ENCODE measurements at regions not wholly inside any gene's neighbourhood (a gene's known extent, or its start where the extent isn't known, plus 50 kb on each side); places are given as distances from the start of the nearest gene placed in this dataset.

- DNase-seq (ENCODE audit: low spot score), result no peak
Observed at GRCh38 chr4:127162741-127163140, 470.0 kb upstream of the INTU start.

GRCh38 chr4:127165971-127166370, 466.8 kb upstream of the INTU start:
- peak; percentile 12 for DNase-seq (ENCODE audit: low spot score)

- no peak for DNase-seq (ENCODE audit: low spot score)
Observed at GRCh38 chr4:127174201-127174600, 458.6 kb upstream of the INTU start.

- DNase-seq (ENCODE audit: low spot score), result no peak
Observed at GRCh38 chr4:127174616-127175015, 458.1 kb upstream of the INTU start.

DNA sequence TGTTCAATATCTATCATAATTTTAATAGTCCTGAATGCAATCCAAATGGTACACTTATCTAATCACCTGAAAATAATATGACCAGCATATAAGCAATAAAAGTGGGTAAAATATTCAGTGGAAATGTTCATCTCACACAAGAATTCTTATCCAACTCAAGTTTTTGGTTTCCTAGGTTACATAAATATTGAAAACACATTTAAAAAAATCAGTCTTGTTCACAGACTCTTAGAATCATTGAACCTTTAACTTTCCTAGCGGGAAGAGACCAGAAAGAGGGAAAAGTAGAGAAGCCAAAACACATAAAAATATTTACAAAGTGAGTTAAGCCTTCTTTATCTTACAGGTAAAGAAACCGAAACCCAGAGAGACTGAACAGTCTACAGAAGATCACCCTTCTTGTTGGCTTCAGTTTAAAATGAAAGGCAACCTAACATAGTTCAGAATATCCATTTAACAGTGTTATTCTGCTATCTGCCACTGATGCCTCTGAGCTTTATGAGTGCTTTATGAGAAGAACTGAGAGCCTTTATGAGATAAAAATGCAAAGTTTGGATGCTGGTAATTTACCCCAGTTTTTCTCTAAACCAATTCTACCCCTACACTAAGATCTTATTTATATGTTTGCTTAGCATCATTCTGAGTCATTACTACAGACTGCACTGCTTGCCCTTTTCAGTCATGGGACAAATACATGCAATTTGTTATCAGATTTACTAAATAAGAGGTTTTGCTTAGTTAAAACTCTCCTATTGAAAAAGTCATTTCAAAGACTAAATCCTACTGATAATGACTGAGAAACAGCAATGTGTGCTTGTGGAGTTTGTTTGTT, 453.3 kb upstream of the INTU start:
- no peak for DNase-seq (ENCODE audit: low spot score)

- DNase-seq (ENCODE audit: low spot score), result no peak
Observed at GRCh38 chr4:127181001-127181400, 451.8 kb upstream of the INTU start.

- no peak for DNase-seq (ENCODE audit: low spot score)
Observed at GRCh38 chr4:127182687-127183086, 450.1 kb upstream of the INTU start.

DNA sequence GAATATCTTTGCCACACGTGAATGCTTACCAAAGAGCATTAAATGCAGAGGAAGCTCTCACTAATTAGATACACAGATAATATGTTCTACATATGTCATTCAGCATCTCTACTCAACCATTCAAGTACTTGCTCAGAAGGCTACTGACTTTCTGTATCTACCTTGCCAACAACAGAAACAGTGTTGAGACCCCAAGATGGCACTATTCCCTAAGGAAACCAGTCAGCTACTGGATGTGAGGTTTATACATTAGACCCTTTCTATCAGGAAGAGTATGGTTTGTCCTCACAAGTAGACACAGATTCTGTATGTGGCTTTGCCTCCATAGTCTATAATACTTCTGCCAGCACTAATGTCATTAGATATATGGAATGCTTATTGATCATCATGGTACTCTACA, 443.9 kb upstream of the INTU start:
- peak; percentile 40 for DNase-seq (ENCODE audit: low spot score)

DNA sequence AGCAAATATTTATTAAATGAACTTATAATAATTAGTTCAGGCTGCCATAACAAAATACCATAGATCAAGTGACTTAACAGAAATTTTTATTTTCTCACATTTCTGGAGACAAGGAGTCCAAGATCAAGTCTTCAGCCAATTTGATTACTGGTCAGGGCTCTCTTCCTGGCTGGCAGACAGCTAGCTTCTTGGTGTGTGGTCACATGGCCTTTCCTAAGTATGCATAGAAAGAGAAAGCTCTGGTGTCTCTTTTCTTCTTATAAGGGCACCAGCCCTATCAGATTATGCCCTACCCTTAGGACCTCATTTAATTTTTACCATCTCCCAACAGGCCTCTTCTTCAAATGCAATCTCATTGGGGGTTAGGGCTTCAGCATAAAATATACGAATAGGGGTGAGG, 438.5 kb upstream of the INTU start:
- DNase-seq (ENCODE audit: low spot score), result no peak

DNA sequence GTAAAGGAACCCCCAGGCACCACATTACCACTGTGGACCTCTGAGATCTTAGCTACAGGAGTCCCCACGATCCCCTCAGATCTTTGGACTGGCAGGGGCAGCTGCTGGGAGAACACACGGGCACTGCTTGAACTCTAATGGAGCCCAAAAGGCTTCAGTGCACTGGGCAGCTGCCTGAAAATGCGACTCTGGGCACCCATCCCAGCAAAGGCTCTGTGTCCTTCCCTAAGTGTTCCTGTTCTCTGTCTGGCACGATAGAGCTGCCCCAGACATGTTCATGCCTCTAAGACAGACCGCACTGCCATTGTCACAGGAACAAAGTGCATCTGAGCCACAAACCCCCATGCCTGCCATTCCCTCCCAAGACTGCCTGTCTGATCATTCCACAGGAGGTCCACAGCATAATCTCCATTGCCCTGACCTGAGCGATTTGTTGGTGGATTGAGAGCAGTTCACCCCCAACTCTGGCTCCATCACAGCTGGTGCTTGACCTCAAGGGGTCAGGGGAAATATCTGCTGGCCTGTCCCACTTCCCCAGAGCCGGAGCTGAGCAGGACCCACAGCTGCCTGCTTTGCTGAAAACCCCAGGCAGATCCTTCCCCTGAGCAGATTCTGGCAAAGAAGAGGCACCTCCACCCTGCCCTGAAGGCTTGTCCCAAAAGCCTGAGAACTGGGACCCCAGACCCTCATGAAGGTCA, 436.0 kb upstream of the INTU start:
- no peak for DNase-seq (ENCODE audit: low spot score)

- DNase-seq (ENCODE audit: low spot score), result peak; percentile 11
Observed at GRCh38 chr4:127203562-127204200, 429.1 kb upstream of the INTU start.

DNA sequence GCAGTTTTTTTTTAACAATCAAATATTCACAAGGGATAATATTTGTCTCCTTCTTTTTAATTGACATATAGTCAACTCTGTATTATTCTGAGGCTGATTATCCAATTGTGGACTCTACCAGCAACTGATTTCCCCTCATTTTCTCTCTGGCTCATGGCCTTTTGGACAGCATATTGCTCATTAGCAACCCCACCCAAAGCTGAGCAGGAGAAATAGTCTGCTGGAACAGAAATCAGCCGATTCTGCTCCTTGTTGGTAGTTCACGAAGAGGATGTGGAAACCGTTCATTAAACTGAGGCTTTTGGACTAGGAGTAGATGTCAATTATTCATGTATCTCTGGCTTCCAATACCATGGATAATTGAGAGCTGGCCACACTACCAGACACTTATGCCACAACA, 428.4 kb upstream of the INTU start:
- DNase-seq (ENCODE audit: low spot score), result no peak

- DNase-seq (ENCODE audit: low spot score), result no peak
Observed at GRCh38 chr4:127209580-127210095, 423.1 kb upstream of the INTU start.

DNA sequence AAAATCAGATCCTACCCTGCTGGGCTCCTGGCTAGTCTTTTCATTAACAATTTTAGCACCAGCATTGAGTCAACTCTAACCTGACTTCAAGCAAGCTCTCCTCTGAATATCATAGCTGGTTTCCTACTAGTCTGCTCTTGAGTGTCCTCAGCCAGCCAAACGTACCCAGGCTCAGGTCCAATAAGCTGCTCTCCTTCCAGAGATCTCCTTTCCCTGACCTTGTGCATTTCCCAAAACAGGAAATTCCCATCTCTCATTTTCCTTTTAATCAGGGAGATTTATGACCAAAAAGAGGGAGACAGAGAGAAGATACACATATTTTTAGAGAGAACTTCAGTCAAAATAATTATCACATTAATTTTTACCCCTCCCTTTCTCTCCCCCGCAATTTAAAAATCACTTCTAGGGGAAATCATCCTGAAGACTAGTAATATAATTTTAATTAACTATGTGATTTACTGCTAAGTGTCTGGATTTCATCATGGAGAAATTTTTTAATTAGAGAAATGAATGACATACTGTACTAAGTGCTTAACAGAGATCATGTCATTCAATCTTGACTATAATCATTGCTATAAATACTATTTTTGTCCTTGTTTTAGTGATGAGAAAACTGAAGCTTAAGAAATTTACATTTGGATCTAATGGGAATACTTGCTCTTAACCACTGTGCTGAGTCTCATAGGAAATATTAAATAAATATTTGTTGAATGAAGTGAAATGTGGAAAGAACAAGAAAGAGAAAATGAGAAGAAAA, 421.7 kb upstream of the INTU start:
- no peak for DNase-seq (ENCODE audit: low spot score)

DNA sequence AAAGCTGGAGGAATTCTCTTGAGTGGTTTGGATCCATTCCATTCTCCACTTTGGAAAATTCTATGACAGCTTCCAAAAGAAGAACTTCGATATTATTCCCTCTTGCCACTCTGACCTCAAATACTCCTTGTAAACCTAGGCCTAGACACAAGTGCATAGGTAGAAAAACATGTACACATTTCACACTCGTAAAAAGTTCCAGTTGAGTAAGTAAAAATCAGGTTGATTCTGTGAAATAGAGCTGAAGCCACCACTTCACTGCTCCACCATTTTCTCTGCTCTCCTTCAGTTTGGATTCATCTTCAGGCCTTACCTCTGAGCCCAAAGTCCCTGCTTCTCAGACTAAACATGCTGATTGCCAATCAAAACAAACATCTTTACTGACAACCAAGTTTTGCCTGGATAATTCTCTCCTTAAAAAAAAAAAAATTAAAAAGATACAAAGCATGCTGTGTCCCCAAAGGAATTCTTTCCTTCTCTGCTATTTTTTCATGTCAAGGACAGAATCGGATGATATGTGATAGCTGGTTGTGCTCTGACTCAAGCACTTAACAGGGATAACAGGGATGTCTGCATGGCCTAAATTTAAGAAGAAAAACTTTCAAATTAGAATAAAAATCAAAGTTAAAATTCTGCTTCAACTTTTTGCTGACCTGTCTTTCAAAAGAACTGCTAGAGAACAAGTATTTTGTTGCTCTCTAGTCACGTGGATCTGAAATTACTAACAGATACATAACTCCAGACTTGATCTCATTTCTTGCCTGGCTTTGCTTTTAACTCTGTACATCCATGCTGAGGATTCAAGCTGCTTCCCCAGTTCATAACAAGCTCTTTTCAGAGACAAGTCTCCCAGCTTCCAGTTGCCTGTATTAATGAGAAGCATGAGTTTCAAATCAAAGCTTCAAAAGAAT, 420.9 kb upstream of the INTU start:
- no peak for DNase-seq (ENCODE audit: low spot score)

DNA sequence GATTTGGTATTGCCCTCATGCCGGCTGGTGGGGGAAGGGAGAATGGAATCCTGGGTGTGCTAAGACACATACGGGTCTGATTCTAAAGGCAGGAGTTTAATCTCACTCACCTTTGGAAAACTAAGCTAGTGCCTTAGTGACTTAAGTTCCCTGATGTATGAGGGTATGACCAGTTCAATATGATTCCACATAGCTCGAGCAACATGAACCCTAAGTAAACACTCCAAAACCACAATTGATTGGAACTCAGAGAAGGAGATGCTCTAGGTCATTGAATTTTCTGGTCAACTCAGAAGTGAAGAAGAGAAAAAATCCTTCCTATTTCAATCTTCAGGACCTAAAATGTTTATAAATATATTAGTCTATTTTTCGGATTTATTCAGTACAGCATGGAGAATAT, 420.1 kb upstream of the INTU start:
- DNase-seq (ENCODE audit: low spot score), result no peak

GRCh38 chr4:127214016-127214415, 418.7 kb upstream of the INTU start:
- no peak for DNase-seq (ENCODE audit: low spot score)

GRCh38 chr4:127214931-127215330, 417.8 kb upstream of the INTU start:
- no peak for DNase-seq (ENCODE audit: low spot score)

- no peak for DNase-seq (ENCODE audit: low spot score)
Observed at GRCh38 chr4:127217586-127218229, 415.0 kb upstream of the INTU start.

DNA sequence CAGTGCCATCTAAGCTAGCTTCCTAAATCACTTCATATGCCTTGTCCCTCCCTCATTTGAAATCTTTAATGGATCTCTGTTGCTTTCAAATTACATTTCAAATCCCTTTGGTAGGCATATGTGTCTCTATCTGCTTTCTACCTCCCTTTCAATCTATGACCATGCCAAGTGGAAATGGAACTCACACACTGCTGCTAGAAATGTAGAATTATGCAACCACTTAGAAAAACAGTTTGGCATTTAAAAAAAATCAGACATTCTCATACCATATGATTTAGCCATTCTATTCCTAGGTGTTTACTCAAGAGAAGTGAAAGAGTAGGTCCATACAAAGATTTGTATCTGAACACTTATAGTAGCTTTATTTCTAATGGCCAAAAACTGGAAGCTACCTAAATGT, 413.5 kb upstream of the INTU start:
- DNase-seq (ENCODE audit: low spot score), result no peak

DNA sequence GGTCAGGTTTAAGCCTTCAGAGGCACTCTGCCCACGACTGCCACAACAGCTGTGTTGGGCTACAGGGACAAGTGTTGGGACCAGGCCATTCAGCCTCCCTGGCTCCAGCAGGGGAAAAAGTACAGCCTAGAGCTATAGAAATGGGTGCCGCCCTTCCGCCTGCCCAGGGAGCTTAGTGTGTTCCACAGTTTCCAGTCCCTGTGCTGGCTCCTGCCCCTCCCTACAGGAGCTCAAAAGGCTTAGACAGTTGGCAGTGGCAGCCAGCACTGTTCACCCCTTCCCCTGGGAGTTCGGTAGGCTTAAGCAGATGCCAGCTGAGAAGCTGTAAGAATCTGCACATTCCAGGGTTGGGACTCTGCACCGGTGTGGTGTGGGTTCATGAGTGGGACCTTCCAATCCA, 408.2 kb upstream of the INTU start:
- no peak for DNase-seq (ENCODE audit: low spot score)

Measured in RKO (cell line).